KG1 (cell line): ENCODE measurements at regions not wholly inside any gene's neighbourhood (a gene's known extent, or its start where the extent isn't known, plus 50 kb on each side); places are given as distances from the start of the nearest gene placed in this dataset.

Experiments
- DNase-seq: peaks from one replicate; lab custom pipeline; 2025; lab: John Stamatoyannopoulos, UW

DNA sequence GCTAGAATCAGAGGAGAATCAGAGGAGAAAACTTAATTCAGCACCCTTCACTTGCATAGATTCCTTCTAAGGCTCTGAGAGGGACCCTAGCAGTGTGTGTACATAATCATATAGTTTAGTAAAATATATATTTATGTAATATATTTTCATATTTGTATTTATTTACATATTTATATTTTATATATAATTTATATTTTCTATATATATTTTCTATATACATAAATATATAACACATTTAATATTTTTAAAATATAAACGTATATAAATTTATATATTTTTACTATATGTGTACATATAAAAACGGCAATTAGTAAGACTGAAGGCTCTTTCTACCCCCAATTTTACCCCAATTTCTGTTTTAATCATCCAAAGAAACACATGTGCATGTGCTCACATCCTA, 80.3 kb downstream of the NXPE2 start:
- no peak for DNase-seq

DNA sequence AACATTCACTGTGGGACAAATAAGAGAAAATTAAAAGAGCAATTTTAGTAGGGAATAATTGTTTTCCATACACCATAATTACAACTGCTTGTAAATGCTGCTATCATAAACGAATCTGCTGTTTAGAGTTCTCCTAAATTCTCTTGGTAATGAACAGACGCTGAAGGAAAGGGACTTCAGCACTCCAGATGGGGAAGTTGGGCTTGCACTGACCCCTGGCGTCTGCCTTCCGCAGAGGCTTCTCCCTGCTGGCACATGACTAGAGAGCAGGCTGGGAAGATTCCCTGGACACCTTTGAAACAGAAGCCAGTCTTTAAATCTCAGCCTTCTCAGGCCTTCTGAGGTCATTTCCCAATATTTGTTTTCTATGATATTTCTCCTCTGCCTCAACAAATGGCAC, 84.1 kb downstream of the NXPE2 start:
- peak; percentile 6 for DNase-seq

DNA sequence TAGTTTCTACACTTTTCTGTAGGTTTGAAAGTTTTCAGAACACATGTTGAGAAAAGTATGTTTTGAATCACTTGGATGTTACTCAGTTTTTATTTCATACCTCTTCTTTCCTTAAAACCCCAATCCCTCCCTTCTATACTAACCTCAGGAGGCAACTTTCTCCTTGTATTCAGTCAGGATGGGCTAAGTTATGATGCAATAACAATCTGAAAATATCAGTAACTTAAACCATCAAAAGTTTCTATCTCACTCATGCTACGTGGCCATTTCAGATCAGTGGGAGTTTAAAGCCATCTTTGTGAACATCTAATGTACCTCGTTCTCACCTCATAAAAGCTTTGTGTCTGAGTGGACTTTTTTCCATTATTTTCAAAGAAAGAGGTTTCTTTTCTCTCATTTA, 86.2 kb downstream of the NXPE2 start:
- no peak for DNase-seq

DNA sequence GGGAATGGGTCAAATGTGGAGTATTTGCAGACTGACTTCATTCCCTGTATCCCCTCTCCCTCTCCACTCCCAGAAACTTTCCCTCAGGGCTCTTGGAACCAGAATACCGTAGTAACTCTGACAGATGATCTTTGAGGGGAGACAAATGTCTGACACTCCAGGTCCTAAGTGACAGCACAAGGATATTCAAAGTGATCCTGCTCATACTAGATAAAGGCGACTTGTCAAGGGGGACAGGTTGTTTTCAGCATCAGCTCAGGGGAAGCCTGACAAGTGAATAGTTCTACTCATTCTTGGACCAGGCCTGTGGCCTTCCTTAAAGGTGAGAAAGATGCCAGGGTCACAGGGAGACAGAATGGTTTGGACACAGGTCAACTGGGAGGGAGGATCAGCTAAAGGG, 92.8 kb downstream of the NXPE2 start:
- DNase-seq = no peak

DNA sequence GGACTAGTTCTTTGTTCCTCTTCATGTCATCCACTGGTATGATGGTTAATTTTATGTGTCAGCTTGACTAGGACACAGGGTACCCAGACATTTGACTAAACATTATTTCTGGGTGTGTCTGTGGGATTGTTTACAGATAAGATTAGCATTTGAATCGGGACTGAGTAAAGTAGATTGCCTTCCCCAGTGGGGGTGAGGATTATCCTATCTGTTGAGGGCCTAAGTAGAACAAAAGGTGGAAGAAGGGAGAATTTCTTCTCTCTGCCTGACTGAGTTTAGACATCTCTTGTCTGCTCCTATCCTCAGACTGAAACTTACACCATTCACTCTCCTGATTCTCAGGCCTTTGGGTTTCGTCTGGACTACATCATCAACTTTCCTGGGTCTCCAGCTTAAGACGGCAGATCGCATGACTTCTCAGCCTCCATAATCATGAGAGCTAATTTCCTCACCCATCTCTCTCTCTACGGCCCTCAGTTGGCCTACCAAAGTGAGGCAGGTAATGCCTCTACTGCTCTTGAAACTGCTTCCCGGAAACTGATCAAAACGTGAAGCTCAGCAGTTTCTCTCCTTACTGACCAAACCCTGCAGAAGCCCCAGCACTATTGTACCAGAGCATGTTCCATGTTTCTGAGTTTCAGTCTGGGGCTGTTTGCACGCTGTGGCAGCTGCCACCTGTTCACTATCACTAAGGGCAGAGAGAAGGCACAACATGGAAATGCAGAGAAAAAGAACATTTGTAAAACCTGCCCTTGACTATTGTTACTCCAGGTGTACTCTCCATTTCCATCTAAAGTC, 95.4 kb downstream of the NXPE2 start:
- no peak for DNase-seq

DNA sequence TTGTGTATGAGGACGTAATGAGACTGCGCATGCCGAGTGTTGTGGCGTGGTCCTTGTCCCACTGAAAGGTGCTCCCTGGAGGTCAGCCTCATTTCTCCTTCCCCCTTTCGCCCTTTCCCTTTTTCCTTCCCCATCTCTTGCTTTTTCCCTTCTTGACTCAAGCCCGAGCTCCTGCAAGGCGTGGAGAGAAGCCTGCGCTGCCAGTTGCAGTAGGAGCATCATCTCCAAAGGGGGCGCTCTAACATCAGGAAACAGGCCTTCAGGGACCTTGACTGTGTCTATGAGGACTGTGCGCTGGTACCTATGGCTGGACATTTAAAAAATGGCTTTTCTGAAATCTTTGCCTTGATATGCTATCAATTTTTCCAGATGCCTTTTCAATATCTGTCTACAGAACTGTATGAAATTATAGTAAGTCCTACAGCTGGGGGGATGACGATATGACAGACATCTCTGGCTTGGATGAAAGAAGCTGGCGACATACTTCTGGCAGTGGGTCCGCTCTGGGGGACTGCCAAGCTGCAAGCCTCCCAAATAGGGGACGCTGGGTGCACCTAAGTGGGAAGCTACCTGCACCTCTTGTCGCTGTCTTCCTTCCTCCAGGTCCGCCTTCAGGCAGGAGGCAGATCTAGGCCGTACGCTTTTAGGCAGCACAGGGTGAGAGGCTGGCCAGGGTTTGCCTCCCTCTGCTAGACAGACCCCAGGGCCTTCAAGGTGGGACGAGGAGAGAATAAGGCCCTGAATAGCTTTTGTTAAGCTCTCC, 96.5 kb downstream of the NXPE2 start:
- DNase-seq = no peak

DNA sequence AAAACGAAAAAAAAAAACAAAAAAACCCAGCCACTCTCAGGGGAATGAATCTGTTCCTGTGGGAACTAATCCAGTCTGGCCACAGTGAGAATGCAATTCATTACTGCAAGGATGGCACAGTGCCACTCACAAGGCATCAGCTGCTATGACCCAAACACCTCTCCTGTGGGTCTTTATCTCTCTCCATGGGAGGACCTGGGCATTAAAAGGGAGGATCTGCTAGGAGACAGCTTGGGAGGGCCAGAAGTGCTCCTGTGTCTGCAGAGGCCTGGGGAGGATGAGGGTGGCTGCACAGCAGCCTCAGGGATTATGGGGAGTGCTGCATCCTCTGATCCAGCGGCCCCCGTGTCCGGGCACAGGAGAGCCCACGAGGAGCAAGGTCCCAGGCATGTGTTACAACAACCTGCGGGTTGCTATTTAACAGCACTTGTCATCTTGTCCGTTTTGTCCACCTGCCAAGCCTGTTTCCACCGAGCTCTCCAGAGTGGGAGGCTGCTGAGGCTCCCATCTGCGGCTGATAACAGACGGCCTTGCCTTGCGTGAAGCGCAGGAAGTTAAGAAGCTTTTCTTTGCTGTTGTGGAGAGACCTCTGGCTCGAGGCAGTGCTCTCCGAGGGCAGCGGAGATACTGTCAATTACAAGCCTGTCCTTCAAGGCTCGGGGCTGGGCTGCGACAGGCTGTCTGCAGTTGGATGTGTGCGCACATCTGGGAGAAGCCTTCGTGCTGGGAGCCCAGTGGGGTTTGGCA, 97.7 kb downstream of the NXPE2 start:
- no peak for DNase-seq

DNA sequence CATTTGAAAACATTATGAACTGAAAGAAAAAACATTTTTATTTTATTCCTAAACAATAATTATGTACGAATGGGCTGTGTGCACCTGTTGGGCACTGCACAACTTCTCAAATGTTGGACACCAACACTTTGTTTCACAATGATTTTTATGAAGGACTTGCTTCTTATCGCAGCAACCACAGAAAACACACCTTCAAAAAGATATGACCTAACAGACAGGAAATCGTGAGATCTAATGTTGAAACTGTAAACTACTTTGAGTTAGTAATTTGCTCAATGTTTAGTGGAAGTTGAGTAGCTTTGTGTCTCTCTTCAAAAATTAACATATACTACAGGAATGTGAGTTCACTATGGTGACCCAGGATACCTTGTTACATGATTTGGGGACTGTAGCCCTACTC, 98.6 kb downstream of the NXPE2 start:
- no peak for DNase-seq

DNA sequence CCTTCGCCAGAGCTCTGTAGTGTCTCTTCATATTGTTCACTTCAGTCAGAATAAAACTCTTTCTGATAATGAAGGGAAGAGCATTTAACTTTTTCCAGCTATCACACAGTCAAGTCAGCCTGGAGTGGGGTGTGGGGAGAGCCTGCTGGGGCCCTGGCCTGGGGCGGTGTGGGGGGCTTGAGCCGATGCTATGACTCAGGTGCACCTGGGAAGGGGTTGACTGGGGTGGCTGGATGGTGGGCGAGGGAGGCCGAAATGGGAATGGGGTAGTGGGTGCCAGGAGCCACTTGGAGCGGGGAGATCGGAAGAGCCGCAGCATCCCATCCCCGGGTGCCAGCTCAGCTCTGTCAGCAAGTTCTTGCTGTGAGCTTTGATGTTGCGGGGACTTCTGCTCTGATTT, 100.9 kb downstream of the NXPE2 start:
- no peak for DNase-seq

DNA sequence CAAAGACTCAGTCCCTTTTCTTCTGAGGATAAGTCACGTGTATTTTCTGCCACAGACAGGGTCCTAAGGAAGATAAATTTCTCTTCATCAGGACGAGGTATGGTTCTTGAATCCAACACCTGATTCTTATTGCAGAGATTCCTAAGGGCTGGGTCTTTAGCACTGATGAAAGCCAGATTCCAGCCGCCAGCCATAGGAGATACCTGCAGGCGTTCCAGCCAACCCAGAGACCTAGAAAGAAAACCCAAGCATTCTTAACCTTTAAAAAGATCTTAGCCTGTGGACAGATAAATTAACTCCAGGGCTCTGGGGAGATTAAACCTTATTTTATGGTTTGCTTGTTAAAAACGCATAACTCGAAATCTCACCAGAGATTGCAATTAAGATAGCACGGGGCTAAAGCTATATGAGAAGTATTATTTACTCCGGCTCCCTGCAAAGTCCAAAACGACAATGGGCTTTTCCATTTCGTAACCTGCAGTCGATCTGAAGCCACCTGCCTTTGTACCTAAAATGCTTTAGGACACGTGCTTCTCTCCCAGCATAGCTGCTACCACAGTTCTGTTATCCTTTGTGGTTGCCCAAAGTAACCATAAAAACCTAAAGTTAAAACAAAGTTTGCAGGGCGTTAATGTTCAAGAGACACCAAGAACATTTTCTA, 104.5 kb downstream of the NXPE2 start:
- no peak for DNase-seq

DNA sequence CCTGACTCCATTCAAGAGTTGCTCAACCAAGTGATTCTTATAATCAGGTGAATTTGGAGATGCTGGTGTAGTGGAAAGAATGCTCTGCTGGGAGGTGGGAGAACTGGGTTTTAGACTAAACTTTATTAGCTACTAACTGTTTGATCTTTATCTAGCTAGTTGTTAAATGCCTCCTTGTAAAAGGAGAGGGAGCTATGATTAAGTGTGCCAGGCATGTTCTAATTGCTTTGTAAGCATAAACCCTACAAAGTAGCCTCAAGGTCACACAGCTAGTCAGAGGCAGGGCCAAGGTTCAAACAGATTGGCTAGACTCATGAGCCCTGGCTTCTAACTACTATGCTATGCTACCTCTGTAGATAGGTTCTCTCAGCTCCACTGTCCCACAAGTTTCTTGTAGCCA, 105.5 kb downstream of the NXPE2 start:
- DNase-seq = no peak

DNA sequence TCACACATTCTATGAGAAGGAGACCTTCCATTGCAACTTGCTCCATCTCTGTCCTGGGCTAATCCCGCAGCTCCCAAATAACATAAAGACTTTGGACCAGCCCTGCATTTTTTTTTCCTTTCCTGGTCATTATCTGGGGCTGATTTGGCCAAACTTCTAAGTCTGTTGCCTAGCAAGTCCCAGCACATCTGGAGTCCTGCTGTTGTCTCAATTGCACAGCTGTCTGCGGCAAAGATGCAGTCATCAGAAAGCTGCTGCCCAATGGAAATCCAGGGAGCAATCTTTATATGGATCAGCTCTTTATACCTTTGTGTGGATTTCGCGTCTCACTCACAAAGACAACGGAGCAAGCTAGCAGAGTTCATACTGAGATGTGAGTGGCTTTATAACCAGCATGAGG, 105.9 kb downstream of the NXPE2 start:
- DNase-seq = no peak

DNA sequence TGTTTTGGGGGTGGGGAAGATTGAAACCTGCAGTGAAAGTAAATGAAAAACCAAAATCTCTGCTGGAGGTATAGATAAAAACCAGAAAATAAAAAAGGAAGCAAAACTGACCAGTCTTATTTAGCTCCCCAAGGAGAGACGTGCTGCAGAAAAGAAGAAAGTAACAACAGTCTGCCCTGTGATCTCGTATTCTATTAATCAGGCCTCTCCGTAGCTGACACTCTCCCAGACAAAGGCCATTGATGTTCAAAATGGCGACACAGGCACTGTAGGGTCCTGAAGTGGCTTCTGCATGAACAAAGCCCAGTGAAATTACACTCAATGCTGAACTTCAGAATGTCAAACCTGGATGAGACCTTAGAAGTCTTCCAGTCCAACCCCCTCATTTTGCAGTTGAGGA, 106.6 kb downstream of the NXPE2 start:
- no peak for DNase-seq

DNA sequence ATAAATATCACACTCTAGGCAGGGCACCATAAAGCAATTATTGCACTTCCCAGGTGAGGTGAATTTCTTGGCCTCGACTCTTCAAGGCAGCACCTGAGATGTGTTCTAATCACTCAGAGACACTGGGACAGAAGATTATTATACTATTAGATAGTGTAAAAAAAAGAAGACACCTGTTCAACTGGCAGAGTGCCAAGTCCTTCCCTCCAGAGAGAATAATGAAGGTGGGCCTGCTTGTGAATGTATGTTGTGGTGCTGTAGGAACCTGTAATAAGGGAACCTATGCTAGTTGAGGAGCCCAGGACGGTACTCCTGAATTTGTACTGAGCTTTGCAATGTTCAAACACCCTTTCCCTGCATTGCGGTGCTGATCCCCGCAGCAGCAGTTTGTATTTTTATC, 107.5 kb downstream of the NXPE2 start:
- DNase-seq = no peak

DNA sequence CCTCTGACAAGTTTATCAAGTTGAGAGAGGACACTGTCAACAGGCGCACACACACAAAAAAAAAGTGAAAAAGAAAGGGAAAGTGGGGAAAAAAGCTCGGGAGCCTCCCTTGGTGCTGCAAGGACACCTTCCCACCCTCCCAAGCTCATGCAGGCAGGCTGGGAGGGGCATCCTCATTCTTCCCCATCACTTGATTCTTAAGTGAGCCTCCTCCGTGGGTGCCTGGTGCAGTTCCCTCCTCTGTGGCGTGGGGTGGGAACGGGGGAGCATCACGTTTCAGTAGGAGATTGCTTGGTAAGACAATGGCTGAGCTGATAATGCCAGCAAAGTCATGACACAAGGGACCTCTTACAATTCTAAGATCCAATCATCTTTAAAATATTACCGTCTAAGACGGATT, 108.8 kb downstream of the NXPE2 start:
- DNase-seq = no peak

DNA sequence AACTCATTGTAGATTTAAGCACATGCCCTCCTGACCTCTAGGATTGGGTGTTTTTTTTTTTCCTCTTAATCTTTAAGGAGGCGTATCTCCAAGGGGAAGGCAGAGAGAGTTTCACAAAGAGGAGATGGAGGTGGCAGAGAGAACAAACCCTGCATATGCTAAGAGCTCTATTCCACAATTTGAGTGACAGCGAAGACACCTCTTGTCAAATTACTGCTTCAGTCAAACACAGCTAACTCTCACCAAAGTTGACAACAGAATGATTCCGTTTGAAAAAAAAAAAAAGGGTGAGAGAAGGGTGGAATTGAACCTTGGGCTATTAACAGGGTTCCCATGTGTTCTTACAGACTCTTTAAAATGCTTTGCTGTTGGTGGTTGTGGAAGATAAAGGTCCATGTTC, 112.6 kb downstream of the NXPE2 start:
- DNase-seq = no peak

DNA sequence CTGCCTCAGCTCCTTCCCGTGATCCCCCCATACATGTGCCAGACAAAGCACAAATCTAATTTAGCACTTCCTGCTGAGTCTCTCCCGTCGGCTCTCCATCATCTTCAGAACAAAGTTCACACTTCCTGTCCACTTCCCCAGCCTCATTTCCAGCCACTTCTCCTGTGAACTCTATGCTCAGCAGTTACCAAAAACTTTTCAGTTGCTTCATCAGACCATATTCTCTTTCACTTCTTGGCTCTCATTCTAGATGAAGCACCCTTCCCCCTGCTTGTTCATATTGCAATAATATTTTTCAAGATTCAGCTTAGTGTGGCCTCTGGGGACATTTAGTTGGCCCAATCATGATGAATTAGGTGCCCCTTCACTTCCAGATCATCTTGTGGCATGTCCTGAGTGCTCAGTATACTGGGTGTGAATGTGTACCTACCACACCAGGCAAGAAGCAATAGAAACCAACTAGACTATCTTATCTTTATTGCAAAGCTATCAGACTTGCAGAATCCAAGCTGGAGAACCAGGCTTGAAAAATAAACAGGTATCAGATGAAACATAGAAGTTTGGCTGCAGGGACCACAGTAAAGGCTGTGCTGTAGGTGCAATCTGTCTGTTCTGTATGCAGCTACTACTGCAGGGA, 115.8 kb downstream of the NXPE2 start:
- DNase-seq = no peak

DNA sequence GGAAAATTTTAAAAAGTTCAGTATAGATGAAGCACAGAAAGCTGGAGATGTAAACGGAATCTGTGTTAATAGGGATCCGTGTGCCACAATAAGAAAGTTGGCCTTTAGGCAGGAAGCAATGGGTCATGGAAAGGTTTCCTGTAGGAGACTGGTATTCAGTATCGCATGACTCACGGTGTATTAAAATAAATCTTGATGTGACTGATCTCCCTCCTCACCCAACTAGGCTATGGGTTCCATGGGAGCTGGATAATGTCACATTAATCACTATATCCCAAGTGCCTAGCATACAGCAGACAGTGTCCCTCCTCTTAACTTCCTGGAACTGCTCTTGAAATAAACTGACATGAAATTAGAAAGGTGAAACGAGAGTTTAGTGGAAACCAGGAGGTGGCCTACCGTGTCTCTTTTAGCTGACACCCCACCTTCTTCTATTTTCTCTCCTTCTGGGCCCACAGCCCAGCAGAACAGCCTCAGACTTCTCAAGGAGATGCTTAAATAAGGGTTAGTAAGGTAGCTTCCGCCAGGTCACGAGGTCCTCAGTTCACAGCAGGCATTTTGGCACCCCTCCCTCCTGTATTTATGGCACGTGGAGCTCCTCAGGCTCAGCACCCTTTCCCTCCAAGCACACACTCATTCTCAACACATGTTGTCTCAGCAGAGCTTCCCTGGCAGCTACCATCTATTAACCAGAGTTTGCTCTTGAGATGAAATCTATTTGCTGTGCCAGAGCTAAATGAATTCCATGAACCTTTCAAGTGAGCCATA, 118.8 kb downstream of the NXPE2 start:
- no peak for DNase-seq

DNA sequence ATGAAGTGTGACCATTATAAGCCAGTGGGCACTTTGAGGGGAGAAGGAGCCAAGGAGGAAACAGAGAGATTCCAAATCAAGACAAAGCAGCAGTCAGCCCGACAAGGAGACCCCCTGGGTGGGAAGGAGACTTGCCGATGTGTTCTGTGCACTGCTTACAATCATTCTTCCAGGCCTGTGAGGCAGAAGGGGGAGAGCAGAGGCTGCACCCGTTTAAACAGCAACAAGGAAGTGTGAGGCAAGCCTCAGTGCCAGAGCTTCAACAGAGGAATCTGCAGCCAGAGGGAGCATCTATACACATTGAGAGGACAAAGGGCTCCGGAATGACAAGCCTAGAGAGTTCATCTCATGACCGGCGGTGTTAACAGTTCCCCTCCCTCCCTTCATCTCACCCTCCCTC, 121.1 kb downstream of the NXPE2 start:
- no peak for DNase-seq

DNA sequence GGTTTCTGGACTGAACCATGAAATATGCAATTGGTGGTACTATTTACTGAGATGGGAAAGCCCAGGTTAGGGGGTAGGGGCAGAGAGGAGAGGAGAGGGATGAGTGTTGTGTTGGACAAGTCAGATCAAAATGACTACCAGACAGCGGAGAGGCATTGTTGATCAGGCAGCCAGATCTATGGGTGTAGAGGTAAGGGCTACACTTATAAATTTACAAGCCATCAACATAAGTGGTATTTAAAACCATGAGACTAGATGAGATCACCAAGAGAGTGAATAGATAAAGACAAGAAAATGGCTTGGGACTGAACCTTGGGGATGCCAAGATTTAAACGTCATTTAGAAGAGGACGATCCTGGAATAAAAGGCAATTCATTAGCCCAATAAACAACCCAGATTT, 123.4 kb downstream of the NXPE2 start:
- DNase-seq = no peak

DNA sequence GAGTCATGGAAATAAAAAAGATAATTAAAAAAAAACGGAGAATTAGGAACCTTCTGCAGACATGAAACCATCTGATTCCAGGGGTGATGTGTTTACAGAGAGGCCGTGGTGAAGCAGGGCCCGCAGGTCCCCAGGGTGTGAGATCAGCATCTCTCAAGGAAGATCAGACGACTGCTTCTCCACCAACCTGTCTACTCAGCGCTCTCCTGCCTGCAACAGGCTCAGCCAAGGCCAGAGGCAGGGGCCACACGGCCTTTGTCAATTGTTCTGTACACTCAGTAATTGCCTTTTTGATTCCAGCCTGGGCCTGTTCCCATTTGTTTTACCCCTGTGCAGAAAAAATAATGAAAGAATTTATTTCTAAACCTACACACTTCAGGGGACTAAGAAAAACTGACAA, 124.6 kb downstream of the NXPE2 start:
- no peak for DNase-seq
